HFFc6 (cell line): ENCODE measurements at regions not wholly inside any gene's neighbourhood (a gene's known extent, or its start where the extent isn't known, plus 50 kb on each side); places are given as distances from the start of the nearest gene placed in this dataset.

Experiments
- DNase-seq: peaks from one replicate; pipeline ENCODE4 v3.0.0-alpha.2; 2018
- H3K27ac Mint-ChIP-seq: 2 replicates; pipeline ENCODE4 v1.8.0; 2020; ENCODE audit warnings: mild to moderate bottlenecking, mixed read lengths
- H3K27me3 Mint-ChIP-seq: 2 replicates; pipeline ENCODE4 v1.8.0; 2021; ENCODE audit warnings: mild to moderate bottlenecking, moderate library complexity, mixed read lengths; ENCODE audit not compliant: insufficient read depth
- H3K36me3 Mint-ChIP-seq: 2 replicates; pipeline ENCODE4 v1.8.0; 2021; ENCODE audit warnings: low read depth, mixed read lengths
- H3K4me1 Mint-ChIP-seq: 2 replicates; pipeline ENCODE4 v1.8.0; 2020; ENCODE audit warnings: low read depth, mixed read lengths
- H3K4me3 Mint-ChIP-seq: 2 replicates; pipeline ENCODE4 v1.8.0; 2020; ENCODE audit warnings: mild to moderate bottlenecking, moderate library complexity, mixed read lengths
- H3K9me3 Mint-ChIP-seq: 2 replicates; pipeline ENCODE4 v1.8.0; 2020; ENCODE audit warnings: mild to moderate bottlenecking, mixed read lengths
- CTCF ChIP-seq: fragments of 200-600 bp; sonication (generic); IDR thresholded peaks from 2 replicates; pipeline ENCODE4 v1.5.0; 2021; ENCODE audit warnings: antibody characterized with exemption, mild to moderate bottlenecking

GRCh38 chr6:126660376-126660775 is 320.5 kb downstream of the CENPW start:
- Mint-ChIP-seq H3K4me1 (peaks cover 47% of the 10 kb centered on the region), H3K27me3 (no peaks in the 10 kb centered on the region), H3K27ac (no peak overlapping the region), H3K4me3 (no peak overlapping the region), H3K9me3 (no peaks in the 10 kb centered on the region), H3K36me3 (no peaks in the 10 kb centered on the region)
- no peak for TF ChIP-seq CTCF
- no peak for DNase-seq

GRCh38 chr6:126661646-126662045 is 321.7 kb downstream of the CENPW start:
- Mint-ChIP-seq H3K9me3 (no peaks in the 10 kb centered on the region), H3K36me3 (no peaks in the 10 kb centered on the region), H3K4me1 (peaks cover 49% of the 10 kb centered on the region), H3K27ac (peak overlapping the region; percentile 79), H3K4me3 (peak overlapping the region; percentile 20), H3K27me3 (no peaks in the 10 kb centered on the region)
- TF ChIP-seq CTCF: no peak
- peak; percentile 65 for DNase-seq

GRCh38 chr6:126662966-126663365 is 323.1 kb downstream of the CENPW start:
- Mint-ChIP-seq H3K27me3 (no peaks in the 10 kb centered on the region), H3K9me3 (no peaks in the 10 kb centered on the region), H3K27ac (peak overlapping the region; percentile 79), H3K4me3 (no peak overlapping the region), H3K4me1 (peaks cover 49% of the 10 kb centered on the region), H3K36me3 (no peaks in the 10 kb centered on the region)
- no peak for DNase-seq
- TF ChIP-seq CTCF: no peak

GRCh38 chr6:126664271-126664670 is 324.4 kb downstream of the CENPW start:
- H3K36me3 Mint-ChIP-seq: no peaks in the 10 kb centered on the region
- H3K4me3 Mint-ChIP-seq: no peak overlapping the region
- peaks cover 49% of the 10 kb centered on the region for H3K4me1 Mint-ChIP-seq
- TF ChIP-seq CTCF: no peak
- H3K27me3 Mint-ChIP-seq: no peaks in the 10 kb centered on the region
- no peak for DNase-seq
- no peaks in the 10 kb centered on the region for H3K9me3 Mint-ChIP-seq
- H3K27ac Mint-ChIP-seq: no peak overlapping the region

GRCh38 chr6:126665551-126665950 is 325.6 kb downstream of the CENPW start:
- DNase-seq: no peak
- Mint-ChIP-seq H3K9me3 (no peaks in the 10 kb centered on the region), H3K27ac (no peak overlapping the region), H3K27me3 (no peaks in the 10 kb centered on the region), H3K36me3 (no peaks in the 10 kb centered on the region), H3K4me1 (peaks cover 48% of the 10 kb centered on the region), H3K4me3 (no peak overlapping the region)
- no peak for TF ChIP-seq CTCF

- no peak for DNase-seq
- H3K27ac Mint-ChIP-seq: no peak overlapping the region
- no peak overlapping the region for H3K4me3 Mint-ChIP-seq
- H3K9me3 Mint-ChIP-seq: no peaks in the 10 kb centered on the region
- TF ChIP-seq CTCF: no peak
- no peaks in the 10 kb centered on the region; the same call in 1 of the 2 replicates for H3K27me3 Mint-ChIP-seq
- H3K4me1 Mint-ChIP-seq: peaks cover 32% of the 10 kb centered on the region
- H3K36me3 Mint-ChIP-seq: no peaks in the 10 kb centered on the region
Observed at GRCh38 chr6:126667071-126667470, 327.2 kb downstream of the CENPW start.
